ENCODE measurements at regions not wholly inside any gene's neighbourhood (a gene's known extent, or its start where the extent isn't known, plus 50 kb on each side); places are given as distances from the start of the nearest gene placed in this dataset.

DNA sequence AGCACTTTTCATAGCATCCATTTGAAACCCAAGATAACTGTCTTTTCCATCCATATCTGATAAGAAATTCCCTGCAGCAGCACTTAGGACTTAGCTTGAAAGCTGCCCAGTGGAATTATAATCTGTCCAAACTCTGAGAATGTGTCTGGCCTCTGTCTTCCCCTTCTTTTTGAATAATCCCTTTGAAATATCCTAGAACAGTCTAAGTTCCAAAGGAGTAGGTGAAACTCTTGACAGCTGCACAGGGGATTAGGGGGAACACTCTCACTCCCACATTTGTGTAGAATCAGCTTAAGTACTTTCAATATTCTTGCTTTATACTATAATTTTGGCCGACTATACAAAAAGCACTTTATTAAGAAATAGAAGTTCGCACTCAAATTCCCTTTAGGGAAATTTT is 157.7 kb downstream of the PAPSS1 start:
- Mint-ChIP-seq H3K4me3 (no peak overlapping the region), H3K9me3 (peaks cover 2 to 6% (median 5%) of the 10 kb centered on the region in 3 donors), H3K36me3 (no peaks in the 10 kb centered on the region), H3K4me1 (no peaks in the 10 kb centered on the region), H3K27me3 (peaks cover 4% of the 10 kb centered on the region), H3K27ac (no peak overlapping the region)

DNA sequence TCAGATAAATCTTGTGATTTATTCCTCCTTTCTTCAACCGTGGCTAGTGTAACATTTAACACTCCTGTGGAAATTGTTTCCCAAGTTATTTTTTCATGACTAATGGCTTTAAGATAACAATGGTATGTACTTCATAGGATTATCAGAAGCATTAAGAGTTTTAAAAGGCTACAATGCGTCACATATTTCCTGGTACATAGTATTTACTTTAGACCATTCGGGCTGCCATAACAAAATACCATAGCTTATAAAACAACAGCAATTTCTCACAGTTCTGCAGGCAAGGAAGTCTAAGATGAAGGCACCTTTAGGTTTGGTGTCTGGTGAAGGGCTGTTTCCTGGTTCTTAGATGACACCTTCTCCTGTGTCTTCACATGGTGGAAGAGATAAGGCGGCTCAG is 158.6 kb downstream of the PAPSS1 start:
- peaks cover 4% of the 10 kb centered on the region for H3K27me3 Mint-ChIP-seq
- H3K27ac Mint-ChIP-seq: no peak overlapping the region
- no peaks in the 10 kb centered on the region for H3K4me1 Mint-ChIP-seq
- peaks cover under 1 to 6% (median 2%) of the 10 kb centered on the region in 3 donors for H3K9me3 Mint-ChIP-seq
- no peak overlapping the region for H3K4me3 Mint-ChIP-seq
- H3K36me3 Mint-ChIP-seq: no peaks in the 10 kb centered on the region

DNA sequence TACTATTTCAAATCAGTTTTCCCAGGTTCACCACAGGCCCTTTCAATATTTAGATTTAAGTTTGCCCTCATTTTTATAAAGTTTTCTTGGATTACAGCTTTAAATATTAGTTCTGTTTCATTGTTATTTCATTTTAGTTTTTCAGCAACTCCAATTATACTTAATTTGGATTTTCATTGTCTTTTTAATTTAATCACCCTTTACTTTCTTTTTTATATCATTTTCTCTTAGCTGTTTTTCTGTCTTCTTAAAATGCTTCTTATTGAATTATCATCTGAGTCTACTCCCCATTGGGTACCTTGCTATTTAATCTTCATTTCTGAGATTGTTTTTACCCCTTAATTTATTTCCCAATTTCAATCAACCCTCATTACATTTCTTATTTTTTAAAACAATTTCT is 160.4 kb downstream of the PAPSS1 start:
- Mint-ChIP-seq H3K4me1 (no peaks in the 10 kb centered on the region), H3K27ac (no peak overlapping the region), H3K4me3 (no peak overlapping the region), H3K36me3 (no peaks in the 10 kb centered on the region), H3K9me3 (peaks cover 0 to 6% (median 2%) of the 10 kb centered on the region in 3 donors), H3K27me3 (peaks cover 4% of the 10 kb centered on the region)

DNA sequence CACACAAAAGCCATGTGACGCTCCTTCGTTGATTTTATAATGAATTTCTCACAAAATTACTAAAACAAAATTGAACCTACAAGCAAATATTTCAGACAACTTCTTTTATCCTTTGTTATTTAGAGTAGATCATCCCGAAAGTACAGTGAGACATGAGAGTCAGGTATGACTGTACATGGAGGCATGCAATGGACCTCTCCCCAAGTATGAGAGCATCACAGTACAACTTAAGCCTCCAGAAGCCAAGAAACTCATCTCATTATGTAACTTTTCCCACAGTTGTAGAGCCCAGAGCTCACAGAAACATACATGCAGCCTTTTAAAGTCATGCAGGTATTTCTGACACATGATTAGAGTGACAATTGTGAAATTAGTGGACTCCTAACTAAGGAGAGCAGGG is 167.7 kb downstream of the PAPSS1 start:
- H3K27me3 Mint-ChIP-seq: no peaks in the 10 kb centered on the region
- peaks cover 0 to 2% (median 0%) of the 10 kb centered on the region in 3 donors for H3K9me3 Mint-ChIP-seq
- no peak overlapping the region for H3K27ac Mint-ChIP-seq
- no peaks in the 10 kb centered on the region for H3K36me3 Mint-ChIP-seq
- H3K4me1 Mint-ChIP-seq: no peaks in the 10 kb centered on the region
- no peak overlapping the region for H3K4me3 Mint-ChIP-seq

DNA sequence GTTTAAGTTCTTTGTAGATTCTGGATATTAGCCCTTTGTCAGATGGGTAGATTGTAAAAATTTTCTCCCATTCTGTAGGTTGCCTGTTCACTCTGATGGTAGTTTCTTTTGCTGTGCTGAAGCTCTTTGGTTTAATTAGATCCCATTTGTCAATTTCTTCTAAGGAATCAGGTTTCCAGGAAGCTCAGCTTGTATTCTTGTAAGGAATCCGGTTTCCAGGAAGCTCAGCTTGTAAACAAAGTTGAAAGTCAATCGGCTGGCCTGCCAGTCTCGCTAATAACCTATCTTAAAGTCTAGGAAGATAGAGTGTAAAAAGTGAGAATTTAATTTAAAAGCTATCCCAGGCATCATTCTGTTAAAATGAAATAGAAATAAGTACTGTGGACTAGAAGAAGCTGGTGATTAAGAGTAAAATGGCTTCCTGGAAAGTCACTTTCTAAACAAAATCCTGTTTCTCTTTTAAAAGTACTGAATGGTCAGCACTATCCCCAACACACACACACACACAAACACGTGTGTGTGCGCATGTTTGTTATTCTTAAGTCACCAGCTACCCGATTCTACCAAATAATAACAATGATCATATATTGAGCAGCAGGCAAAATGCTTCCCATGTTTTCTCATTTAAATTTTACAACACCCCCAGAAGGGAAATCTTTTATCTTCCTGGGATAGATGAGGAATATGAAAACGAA is 171.7 kb downstream of the PAPSS1 start:
- H3K27me3 Mint-ChIP-seq: no peaks in the 10 kb centered on the region
- no peaks in the 10 kb centered on the region for H3K9me3 Mint-ChIP-seq
- no peaks in the 10 kb centered on the region for H3K36me3 Mint-ChIP-seq
- H3K4me1 Mint-ChIP-seq: no peaks in the 10 kb centered on the region
- no peak overlapping the region for H3K27ac Mint-ChIP-seq
- no peak overlapping the region for H3K4me3 Mint-ChIP-seq

DNA sequence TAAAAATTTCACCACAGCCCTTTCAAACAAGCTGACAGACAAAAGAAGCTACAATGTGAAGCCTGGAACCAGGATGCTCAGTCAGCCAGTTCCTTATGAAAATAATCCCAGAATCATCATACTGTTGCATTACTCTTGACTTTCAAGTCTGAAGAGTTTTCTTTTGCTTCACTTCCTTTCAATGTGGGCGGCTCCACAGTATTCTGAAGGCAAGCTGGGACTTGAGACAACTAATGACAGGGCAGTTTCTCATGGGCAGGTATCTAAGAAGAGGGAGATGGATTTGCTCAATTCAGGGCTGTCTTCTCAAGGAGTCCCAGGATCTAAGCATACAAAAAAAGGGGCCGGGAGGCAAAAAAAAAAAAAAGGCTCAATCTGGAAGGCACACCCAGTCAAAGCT is 173.4 kb downstream of the PAPSS1 start:
- H3K4me1 Mint-ChIP-seq: no peaks in the 10 kb centered on the region
- H3K4me3 Mint-ChIP-seq: no peak overlapping the region
- H3K27me3 Mint-ChIP-seq: no peaks in the 10 kb centered on the region
- no peak overlapping the region for H3K27ac Mint-ChIP-seq
- H3K36me3 Mint-ChIP-seq: no peaks in the 10 kb centered on the region
- H3K9me3 Mint-ChIP-seq: no peaks in the 10 kb centered on the region

DNA sequence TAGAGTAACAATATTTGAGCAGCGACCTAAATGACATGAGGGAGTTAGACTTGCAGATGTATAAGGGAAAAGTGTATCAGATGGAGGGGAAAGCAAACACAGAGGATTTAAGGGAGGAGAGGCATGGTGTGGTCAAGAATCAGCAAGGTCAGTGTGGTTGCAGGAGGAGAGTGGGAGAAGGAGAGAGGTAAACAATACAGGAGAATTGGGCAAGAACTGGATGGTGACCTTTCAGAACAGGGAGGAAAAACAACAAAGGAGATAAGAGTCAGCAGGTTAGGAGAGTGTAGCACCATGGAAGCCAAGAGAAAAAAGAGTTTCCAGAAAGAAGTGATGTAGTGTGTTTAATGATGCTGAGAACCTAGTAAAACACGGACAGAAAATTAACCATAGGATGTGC is 178.5 kb downstream of the PAPSS1 start:
- Mint-ChIP-seq H3K27me3 (peaks cover 2% of the 10 kb centered on the region), H3K27ac (no peak overlapping the region), H3K9me3 (no peaks in the 10 kb centered on the region), H3K4me1 (no peaks in the 10 kb centered on the region), H3K4me3 (no peak overlapping the region), H3K36me3 (no peaks in the 10 kb centered on the region)

DNA sequence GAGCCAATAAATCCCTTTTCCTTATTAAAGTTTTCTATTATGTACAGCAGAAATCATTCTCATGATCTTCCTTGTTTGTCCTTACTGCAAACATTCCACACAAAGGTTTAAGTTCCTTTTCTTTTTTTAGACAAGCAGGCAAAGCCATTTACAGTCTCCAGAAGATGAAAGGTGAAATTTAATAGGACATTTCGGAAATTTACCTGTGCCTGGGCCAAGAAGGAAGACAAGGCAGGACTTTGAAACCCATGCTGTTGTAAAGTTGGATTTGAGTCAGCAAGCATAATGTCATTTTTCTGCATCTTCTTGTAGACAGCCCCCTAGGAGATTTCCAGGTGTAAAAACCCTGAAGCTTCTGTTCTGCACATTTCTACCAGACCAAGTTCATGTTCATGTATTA is 188.1 kb downstream of the PAPSS1 start:
- H3K27ac Mint-ChIP-seq: no peak overlapping the region
- H3K36me3 Mint-ChIP-seq: no peaks in the 10 kb centered on the region
- H3K4me1 Mint-ChIP-seq: no peaks in the 10 kb centered on the region
- H3K27me3 Mint-ChIP-seq: no peaks in the 10 kb centered on the region
- no peak overlapping the region for H3K4me3 Mint-ChIP-seq
- H3K9me3 Mint-ChIP-seq: no peaks in the 10 kb centered on the region

DNA sequence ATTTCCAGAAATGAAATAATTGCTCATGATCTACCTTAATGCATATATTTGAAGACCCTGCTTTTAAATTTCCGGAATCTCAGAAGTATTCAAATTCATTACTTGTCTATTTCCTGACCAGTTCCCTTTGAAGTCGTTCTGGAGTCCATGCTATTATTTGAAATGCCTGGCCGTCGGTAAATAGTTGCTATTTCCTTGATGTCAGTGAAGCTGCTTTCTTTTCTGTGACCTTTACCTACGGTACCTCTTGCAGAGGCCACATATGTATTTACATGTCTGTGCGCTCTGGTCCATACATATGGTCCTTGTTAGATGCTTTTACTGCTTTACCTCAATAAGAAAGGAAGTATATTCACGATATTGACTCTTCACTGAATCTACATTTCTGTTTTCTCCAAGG is 199.7 kb downstream of the PAPSS1 start:
- Mint-ChIP-seq H3K9me3 (peaks cover 3 to 5% (median 5%) of the 10 kb centered on the region in 3 donors), H3K4me3 (no peak overlapping the region), H3K36me3 (no peaks in the 10 kb centered on the region), H3K27ac (no peak overlapping the region), H3K27me3 (peaks cover 2% of the 10 kb centered on the region), H3K4me1 (no peaks in the 10 kb centered on the region)

DNA sequence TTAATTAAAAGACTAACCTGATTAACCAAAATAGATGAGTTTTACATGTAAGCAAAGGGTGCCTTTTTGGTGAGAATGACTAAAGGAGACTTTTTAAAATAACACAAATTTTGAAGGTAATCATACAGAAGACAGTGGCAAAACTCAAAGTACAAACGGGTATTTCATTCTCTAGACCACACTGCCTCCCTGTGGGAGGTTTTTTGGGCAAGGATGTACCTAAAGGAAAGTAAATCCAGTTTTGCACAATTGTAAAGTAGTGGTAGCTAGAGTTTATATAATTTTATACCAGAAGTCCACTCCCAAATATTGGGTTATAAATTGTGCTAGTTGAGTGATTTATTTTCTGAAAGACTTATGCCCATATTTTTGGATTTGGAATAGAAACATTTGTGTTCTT is 201.0 kb downstream of the PAPSS1 start:
- peaks cover 2% of the 10 kb centered on the region for H3K27me3 Mint-ChIP-seq
- H3K4me3 Mint-ChIP-seq: no peak overlapping the region
- H3K36me3 Mint-ChIP-seq: no peaks in the 10 kb centered on the region
- H3K4me1 Mint-ChIP-seq: no peaks in the 10 kb centered on the region
- no peak overlapping the region for H3K27ac Mint-ChIP-seq
- peaks cover 5 to 9% (median 5%) of the 10 kb centered on the region in 3 donors for H3K9me3 Mint-ChIP-seq

DNA sequence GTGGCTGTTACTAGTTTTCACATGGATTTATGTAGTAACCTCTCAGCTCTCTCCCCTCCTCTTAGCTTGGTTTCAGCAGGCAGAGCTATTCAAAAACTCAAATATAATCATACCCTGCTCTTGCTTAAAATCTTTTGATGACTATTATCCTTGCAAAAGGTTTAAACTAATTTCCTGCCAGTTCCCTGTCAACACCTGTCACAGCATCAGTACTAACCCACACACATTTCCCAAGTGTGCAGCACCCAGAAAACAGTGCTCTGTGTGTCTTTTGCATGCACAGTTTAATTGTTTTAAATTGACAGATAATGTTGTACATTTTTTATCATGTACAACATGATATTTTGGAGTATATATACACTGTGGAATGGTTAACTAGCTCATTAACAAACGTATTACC is 202.0 kb downstream of the PAPSS1 start:
- H3K9me3 Mint-ChIP-seq: peaks cover 5 to 9% (median 5%) of the 10 kb centered on the region in 3 donors

DNA sequence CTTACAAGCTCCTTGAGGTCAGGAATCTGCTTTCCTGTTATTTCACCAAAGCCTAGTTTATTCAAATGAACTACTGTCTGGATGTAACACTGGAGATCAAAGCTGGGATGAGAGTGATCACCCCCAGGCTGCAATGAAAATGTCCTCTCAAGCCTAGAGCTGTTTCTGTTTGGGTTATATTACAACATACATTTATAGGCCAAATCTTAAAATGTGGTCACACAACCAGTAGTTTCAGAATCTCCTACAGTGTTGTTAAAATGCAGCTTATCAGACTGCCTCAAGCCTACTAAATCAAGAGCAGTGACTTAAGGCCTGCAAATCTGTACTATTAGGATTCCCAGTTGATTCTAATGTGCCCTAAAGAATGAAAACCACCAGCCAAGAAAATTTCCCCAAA is 207.5 kb downstream of the PAPSS1 start:
- Mint-ChIP-seq H3K27me3 (peaks cover 2% of the 10 kb centered on the region), H3K27ac (no peak overlapping the region), H3K9me3 (peaks cover 3 to 9% (median 4%) of the 10 kb centered on the region in 3 donors), H3K4me3 (no peak overlapping the region), H3K4me1 (no peaks in the 10 kb centered on the region), H3K36me3 (no peaks in the 10 kb centered on the region)

More for the DNA sequence above, 202.0 kb downstream of the PAPSS1 start:
- Mint-ChIP-seq H3K27ac (no peak overlapping the region), H3K4me1 (no peaks in the 10 kb centered on the region), H3K4me3 (no peak overlapping the region), H3K36me3 (no peaks in the 10 kb centered on the region), H3K27me3 (peaks cover 2% of the 10 kb centered on the region)

DNA sequence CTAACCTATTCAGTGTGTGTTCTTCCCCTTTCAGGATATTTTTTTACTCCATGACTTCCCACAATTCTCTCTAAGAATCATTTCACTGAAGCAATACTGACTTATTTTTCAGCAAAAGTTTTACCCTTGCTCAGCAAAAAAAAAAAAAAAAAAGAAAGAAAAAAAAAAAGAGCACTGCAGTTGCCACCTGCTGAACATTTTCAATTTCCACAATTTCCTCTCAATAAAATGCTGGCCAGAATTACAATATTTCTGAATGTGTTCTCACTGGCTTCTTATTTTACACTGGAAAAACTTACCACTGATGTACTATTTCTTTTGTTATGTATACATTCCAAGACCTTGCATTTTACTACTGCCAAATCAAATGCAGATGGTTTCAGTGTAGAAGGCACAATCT is 210.4 kb downstream of the PAPSS1 start:
- H3K27ac Mint-ChIP-seq: no peak overlapping the region
- no peaks in the 10 kb centered on the region for H3K36me3 Mint-ChIP-seq
- peaks cover 4% of the 10 kb centered on the region for H3K27me3 Mint-ChIP-seq
- H3K4me1 Mint-ChIP-seq: no peaks in the 10 kb centered on the region
- no peak overlapping the region for H3K4me3 Mint-ChIP-seq
- peaks cover under 1% of the 10 kb centered on the region in 3 donors for H3K9me3 Mint-ChIP-seq

DNA sequence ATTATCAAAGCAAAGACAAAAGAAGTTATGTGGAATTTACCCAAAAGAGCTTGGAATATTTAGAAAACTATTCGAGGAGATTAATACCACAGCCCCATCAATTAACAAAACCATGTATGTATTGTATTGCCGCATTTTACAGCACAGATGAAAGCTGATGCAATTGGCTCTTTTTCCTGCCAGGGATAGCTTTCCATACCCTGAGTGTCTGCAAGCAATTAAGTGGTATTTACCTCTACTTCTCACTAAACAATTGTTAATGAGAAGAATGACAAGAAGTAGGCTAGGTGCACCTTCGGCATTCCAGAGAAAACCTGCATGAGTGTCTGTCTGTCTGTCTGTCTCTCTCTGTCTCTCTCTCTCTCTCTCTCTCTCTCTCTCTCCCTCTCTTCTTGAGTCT is 219.5 kb downstream of the PAPSS1 start:
- Mint-ChIP-seq H3K27ac (no peak overlapping the region), H3K4me1 (no peaks in the 10 kb centered on the region), H3K27me3 (peaks cover 3% of the 10 kb centered on the region), H3K36me3 (no peaks in the 10 kb centered on the region), H3K9me3 (peaks cover 4 to 17% (median 6%) of the 10 kb centered on the region in 3 donors), H3K4me3 (no peak overlapping the region)

DNA sequence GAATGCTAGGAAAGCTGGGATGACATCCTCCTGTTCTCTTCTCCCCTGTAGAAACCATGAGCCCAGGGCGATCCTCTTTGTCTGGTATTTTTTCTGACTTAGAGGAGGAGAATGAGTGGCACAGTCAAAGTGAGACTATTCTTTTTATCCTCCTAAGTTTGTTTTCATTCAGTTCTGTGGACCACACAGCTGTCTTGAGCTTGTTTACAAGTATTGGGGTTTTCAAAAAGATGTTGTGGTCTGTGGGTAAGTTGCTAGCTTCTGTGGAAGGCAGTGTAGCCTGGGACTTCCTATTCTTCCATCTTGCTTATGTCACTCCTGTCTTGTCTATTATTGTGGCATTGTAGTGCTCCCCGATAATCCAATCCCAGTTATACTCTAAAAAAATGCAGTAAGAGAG is 223.0 kb downstream of the PAPSS1 start:
- Mint-ChIP-seq H3K27ac (no peak overlapping the region), H3K36me3 (no peaks in the 10 kb centered on the region), H3K9me3 (peaks cover 2 to 19% (median 2%) of the 10 kb centered on the region in 3 donors), H3K27me3 (no peaks in the 10 kb centered on the region), H3K4me1 (no peaks in the 10 kb centered on the region), H3K4me3 (no peak overlapping the region)

DNA sequence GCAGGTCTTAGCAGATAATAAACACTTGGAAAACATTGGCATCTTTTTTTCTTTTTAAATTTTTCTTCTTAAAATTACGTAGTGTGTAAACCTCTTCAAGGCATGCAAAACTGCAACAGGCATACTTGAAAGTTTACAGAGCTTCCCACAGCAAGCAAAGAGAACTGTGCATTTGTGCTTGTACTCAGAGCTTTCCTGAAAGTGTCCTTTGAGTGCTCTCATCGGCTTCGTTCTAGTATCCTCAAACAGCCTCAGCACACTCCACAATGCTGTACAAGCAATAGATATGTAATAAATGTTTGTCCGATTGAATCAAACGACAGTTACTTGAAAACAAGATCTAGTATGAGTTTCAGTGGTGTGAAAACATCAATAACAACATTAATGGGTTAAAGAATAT is 227.5 kb downstream of the PAPSS1 start:
- no peaks in the 10 kb centered on the region for H3K4me1 Mint-ChIP-seq
- H3K27ac Mint-ChIP-seq: no peak overlapping the region
- H3K27me3 Mint-ChIP-seq: no peaks in the 10 kb centered on the region
- no peaks in the 10 kb centered on the region for H3K36me3 Mint-ChIP-seq
- peaks cover 2 to 19% (median 2%) of the 10 kb centered on the region in 3 donors for H3K9me3 Mint-ChIP-seq
- H3K4me3 Mint-ChIP-seq: no peak overlapping the region

All from IgD-negative memory B cell (primary cell).